SK-N-SH (cell line): ENCODE measurements at regions not wholly inside any gene's neighbourhood (a gene's known extent, or its start where the extent isn't known, plus 50 kb on each side); places are given as distances from the start of the nearest gene placed in this dataset.

Experiments used
- CTCF ChIA-PET: fragments of 300-600, 350-600 bp; formaldehyde crosslinking; extraction: SDS; loops from one replicate; lab custom pipeline; 2021; lab: Yijun Ruan, JAX
- POLR2A ChIA-PET: fragments of 350-600 bp; sonication (Branson Sonifier 250); formaldehyde crosslinking; extraction: SDS; loops from one replicate; lab custom pipeline; 2020; ENCODE audit warnings: antibody characterized with exemption, inconsistent platforms; lab: Yijun Ruan, JAX
- DNase-seq: peaks from one replicate; pipeline ENCODE4 v3.0.0; 2012
- H2AFZ ChIP-seq: fragments of 200-600 bp; sonication (generic); 2 replicates; pipeline ENCODE4 v1.8.1; 2016; ENCODE audit warnings: antibody characterized with exemption, mild to moderate bottlenecking, low read depth
- H3F3A ChIP-seq: fragments of 200-600 bp; sonication (generic); replicated peaks from 2 replicates; pipeline ENCODE3; 2016; ENCODE audit warnings: antibody characterized with exemption, mild to moderate bottlenecking; ENCODE audit not compliant: insufficient read depth
- H3K27ac ChIP-seq, 2 experiments: fragments of 200-500 bp in 1 of 2; fragments of 200-600 bp in 1 of 2; sonication (Bioruptor generic) in 1 of 2; sonication (generic), shearing (Covaris generic) in 1 of 2; 2 replicates each; pipeline versions ENCODE4 v1.5.1 to v1.6.1; 2014 to 2016; ENCODE audit warnings: low read depth in 2 of 2, inconsistent platforms in 1 of 2, low read length in 1 of 2, mild to moderate bottlenecking in 1 of 2, mixed read lengths in 1 of 2
- H3K27me3 ChIP-seq: fragments of 200-600 bp; sonication (generic), shearing (Covaris generic); 2 replicates; pipeline ENCODE4 v1.6.1; 2016; ENCODE audit warnings: mixed run types; ENCODE audit not compliant: insufficient read depth
- H3K36me3 ChIP-seq, 2 experiments: fragments of 200-500 bp in 1 of 2; fragments of 200-600 bp in 1 of 2; sonication (Bioruptor generic) in 1 of 2; sonication (generic) in 1 of 2; replicated peaks in 1 of 2; 2 replicates each; pipeline versions ENCODE3 to v1.5.1; 2014 to 2016; ENCODE audit warnings: low read length in 1 of 2, mild to moderate bottlenecking in 1 of 2; ENCODE audit not compliant: insufficient read depth in 2 of 2, control insufficient read depth in 1 of 2
- H3K4me1 ChIP-seq, 2 experiments: fragments of 200-500 bp in 1 of 2; fragments of 200-600 bp in 1 of 2; sonication (Bioruptor generic) in 1 of 2; sonication (generic), shearing (Covaris generic) in 1 of 2; 2 replicates each; pipeline versions ENCODE4 v1.5.1 to v1.6.1; 2014 to 2016; ENCODE audit warnings: low read depth in 1 of 2, low read length in 1 of 2, mixed run types in 1 of 2; ENCODE audit not compliant: insufficient read depth in 2 of 2, control insufficient read depth in 1 of 2
- H3K4me2 ChIP-seq: fragments of 200-600 bp; sonication (generic), shearing (Covaris generic); 2 replicates; pipeline ENCODE4 v1.6.1; 2017; ENCODE audit warnings: mixed run types
- H3K4me3 ChIP-seq, 2 experiments: fragments of 200-500 bp in 1 of 2; fragments of 200-600 bp in 1 of 2; sonication (Bioruptor generic) in 1 of 2; sonication (generic), shearing (Covaris generic) in 1 of 2; 2 replicates each; pipeline versions ENCODE4 v1.5.1 to v1.8.1; 2014 to 2016; ENCODE audit warnings: low read depth in 2 of 2, inconsistent platforms in 1 of 2, low read length in 1 of 2, mild to moderate bottlenecking in 1 of 2, mixed read lengths in 1 of 2, moderate library complexity in 1 of 2
- H3K79me2 ChIP-seq: fragments of 200-600 bp; sonication (generic); 2 replicates; pipeline ENCODE4 v1.8.1; 2017; ENCODE audit warnings: mild to moderate bottlenecking; ENCODE audit not compliant: insufficient read depth
- H3K9ac ChIP-seq: fragments of 200-600 bp; sonication (generic); 2 replicates; pipeline ENCODE4 v1.6.1; 2017; ENCODE audit warnings: mixed run types
- H3K9me2 ChIP-seq: fragments of 200-600 bp; sonication (generic); 2 replicates; pipeline ENCODE4 v1.6.1; 2017; ENCODE audit warnings: mixed run types
- H3K9me3 ChIP-seq: fragments of 200-600 bp; sonication (generic); 2 replicates; pipeline ENCODE4 v1.6.1; 2017; ENCODE audit warnings: mixed run types, mild to moderate bottlenecking, moderate library complexity
- H4K20me1 ChIP-seq: fragments of 200-600 bp; sonication (generic); 2 replicates; pipeline ENCODE4 v1.6.1; 2017; ENCODE audit warnings: mild to moderate bottlenecking, mixed run types; ENCODE audit not compliant: insufficient read depth
- CHD2 ChIP-seq: fragments of 150-350 bp; IDR thresholded peaks from 2 replicates; pipeline ENCODE4 v1.6.1; 2018; ENCODE audit warnings: low read length; ENCODE audit not compliant: partially characterized antibody
- ELF1 ChIP-seq: IDR thresholded peaks from 2 replicates; pipeline ENCODE4 v1.4.0; 2012
- FOXJ3 ChIP-seq: sonication (generic); formaldehyde crosslinking; IDR thresholded peaks from 2 replicates; pipeline ENCODE4 v1.5.1; 2020; ENCODE audit warnings: mild to moderate bottlenecking, missing genetic modification reagents
- MAX ChIP-seq: IDR thresholded peaks from 2 replicates; pipeline ENCODE4 v1.4.0; 2012; ENCODE audit warnings: low read depth
- NFIC ChIP-seq: IDR thresholded peaks from 2 replicates; pipeline ENCODE4 v1.4.0; 2012; ENCODE audit warnings: borderline replicate concordance
- NRF1 ChIP-seq: IDR thresholded peaks from 2 replicates; pipeline ENCODE4 v1.6.1; 2012; ENCODE audit warnings: low read depth, mild to moderate bottlenecking, low read length
- POLR2AphosphoS5 ChIP-seq: IDR thresholded peaks from 2 replicates; pipeline ENCODE4 v1.6.1; 2012; ENCODE audit warnings: low read depth, low read length
- REST ChIP-seq: IDR thresholded peaks from 2 replicates; pipeline ENCODE4 v1.6.1; 2012; ENCODE audit warnings: mild to moderate bottlenecking, low read depth, low read length, moderate library complexity
- TAF1 ChIP-seq: IDR thresholded peaks from 2 replicates; pipeline ENCODE4 v1.6.1; 2012; ENCODE audit warnings: low read depth, mild to moderate bottlenecking, low read length, moderate library complexity, borderline replicate concordance
- TCF12 ChIP-seq: IDR thresholded peaks from 2 replicates; pipeline ENCODE4 v1.4.0; 2012
- YY1 ChIP-seq: IDR thresholded peaks from 2 replicates; pipeline ENCODE4 v1.4.0; 2012; ENCODE audit warnings: low read depth, mild to moderate bottlenecking
- WGBS: methylation state at CpG from one replicate; pipeline ENCODE4 v1.1.6; 2017; ENCODE audit warnings: low lambda C conversion rate; 5-methylcytosine and 5-hydroxymethylcytosine counted together

- TF ChIP-seq NFIC, result no peak
- TF ChIP-seq FOXJ3 (CRISPR knock-in tag), result no peak
- TF ChIP-seq YY1, result no peak
- no peak for TF ChIP-seq POLR2AphosphoS5
- no peak for TF ChIP-seq NRF1
- TF ChIP-seq MAX, result no peak
- TF ChIP-seq TAF1, result no peak
- H3K9me3 ChIP-seq, result no peaks in the 10 kb centered on the region
- H4K20me1 ChIP-seq, result no peaks in the 10 kb centered on the region
- ChIA-PET POLR2A (no interaction called here), CTCF (interaction anchor here (1.1 to 3.2 kb wide), 4 partner anchors 10 to 209 kb away, joined by 3 to 16 read pairs (median 3); no protein-coding TSS in a partner anchor)
- H2AFZ ChIP-seq, result no peak overlapping the region
- no peak overlapping the region for H3K9ac ChIP-seq
- H3K36me3 ChIP-seq, result no peaks in the 10 kb centered on the region
- WGBS, result 13% methylated on average over 3 of the region's 11 CpGs
- H3K4me3 ChIP-seq, result no peak overlapping the region
- no peak overlapping the region for H3K27ac ChIP-seq
- no peaks in the 10 kb centered on the region for H3F3A ChIP-seq
- H3K79me2 ChIP-seq, result no peaks in the 10 kb centered on the region
- peak; percentile 34 for DNase-seq
- no peaks in the 10 kb centered on the region for H3K9me2 ChIP-seq
- H3K4me2 ChIP-seq, result no peak overlapping the region
- H3K27me3 ChIP-seq, result no peaks in the 10 kb centered on the region
- peaks cover 0 to 9% of the 10 kb centered on the region in 2 experiments; a peak in 1 of 4 replicates for H3K4me1 ChIP-seq
Measured at GRCh38 chr11:69878927-69879728, 59.9 kb upstream of the FGF3 start.

- no peak overlapping the region for H3K4me3 ChIP-seq
- no peaks in the 10 kb centered on the region for H3K36me3 ChIP-seq
- H3K9ac ChIP-seq, result no peak overlapping the region
- ChIA-PET CTCF (interaction anchor here (1.1 to 3.2 kb wide), 5 partner anchors 9 to 210 kb away, joined by 3 to 16 read pairs (median 3); no protein-coding TSS in a partner anchor), POLR2A (no interaction called here)
- H3K9me2 ChIP-seq, result no peaks in the 10 kb centered on the region
- no peak overlapping the region for H2AFZ ChIP-seq
- no peak overlapping the region for H3K27ac ChIP-seq
- peak; percentile 23 for DNase-seq
- no peaks in the 10 kb centered on the region for H3K27me3 ChIP-seq
- H3K9me3 ChIP-seq, result no peaks in the 10 kb centered on the region
- H3F3A ChIP-seq, result no peaks in the 10 kb centered on the region
- no peaks in the 10 kb centered on the region for H4K20me1 ChIP-seq
- H3K4me1 ChIP-seq, result peaks cover 0 to 9% of the 10 kb centered on the region in 2 experiments; a peak in 1 of 4 replicates
- no peak for TF ChIP-seq CHD2
- TF ChIP-seq TCF12, result no peak
- no peak for TF ChIP-seq ELF1
- TF ChIP-seq REST, result no peak
- no peak overlapping the region for H3K4me2 ChIP-seq
- no peaks in the 10 kb centered on the region for H3K79me2 ChIP-seq
- WGBS, result 72% methylated on average over 3 of the region's 5 CpGs
Measured at GRCh38 chr11:69879729-69880005, 60.5 kb upstream of the FGF3 start.
